Rectal smooth muscle tissue (tissue), 1 donor: ENCODE measurements at regions not wholly inside any gene's neighbourhood (a gene's known extent, or its start where the extent isn't known, plus 50 kb on each side); places are given as distances from the start of the nearest gene placed in this dataset.

Source experiments
- H3K27ac ChIP-seq: one replicate; pipeline ENCODE4 v1.7.0; 2013; ENCODE audit warnings: low read depth, low read length, inconsistent platforms
- H3K27me3 ChIP-seq: one replicate; pipeline ENCODE4 v1.7.0; 2013; ENCODE audit warnings: low read length; ENCODE audit not compliant: control insufficient read depth, insufficient read depth
- H3K36me3 ChIP-seq: one replicate; pipeline ENCODE4 v1.7.0; 2013; ENCODE audit warnings: low read length; ENCODE audit not compliant: control insufficient read depth, insufficient read depth
- H3K4me1 ChIP-seq: one replicate; pipeline ENCODE4 v1.7.0; 2013; ENCODE audit warnings: low read length; ENCODE audit not compliant: control insufficient read depth, insufficient read depth
- H3K4me3 ChIP-seq: one replicate; pipeline ENCODE4 v1.7.0; 2013; ENCODE audit warnings: low read length
- H3K9ac ChIP-seq: one replicate; pipeline ENCODE4 v1.7.0; 2013; ENCODE audit warnings: low read length

DNA sequence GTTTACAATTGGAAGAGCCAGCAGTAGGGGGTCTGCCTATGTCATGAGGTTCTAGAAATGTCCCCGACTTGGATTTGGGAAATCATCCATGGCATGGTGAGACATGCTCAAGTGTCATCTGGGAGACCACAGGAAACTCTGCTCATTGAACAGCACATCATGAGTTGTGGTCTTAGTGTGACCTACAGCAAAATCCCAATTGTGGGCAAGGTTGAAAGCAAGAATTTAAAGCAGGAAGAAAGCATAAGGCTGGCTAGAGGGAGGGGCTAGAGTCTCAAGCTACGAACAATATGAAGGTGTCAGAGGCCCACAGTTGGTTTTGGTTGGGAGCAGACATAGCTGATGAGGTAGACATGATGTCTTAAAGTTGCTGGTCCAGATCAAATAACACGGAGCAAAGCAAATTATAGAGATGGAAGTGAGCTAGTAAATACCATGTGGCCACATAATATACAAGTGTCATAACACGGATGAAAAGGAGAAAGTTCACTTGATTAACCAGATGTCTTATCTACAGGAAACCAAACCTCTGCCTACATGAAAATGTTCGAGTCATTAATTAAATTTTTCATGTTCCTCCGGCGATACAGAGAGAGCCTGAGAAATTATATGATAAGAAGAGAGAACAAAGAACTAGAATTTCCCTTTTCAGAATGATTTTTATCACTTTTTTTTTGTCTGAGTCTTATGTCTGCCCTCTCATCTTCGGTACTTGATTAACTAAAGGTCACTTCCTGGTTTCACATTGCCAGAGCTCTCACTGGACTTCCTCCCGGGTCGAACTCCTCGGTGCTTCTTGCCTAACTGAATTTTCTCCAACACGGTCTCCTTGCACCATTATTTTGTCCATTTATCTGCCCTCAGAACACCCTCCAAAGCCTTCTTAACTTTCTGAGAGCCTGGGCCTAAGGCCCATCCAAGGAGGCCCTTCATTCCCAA is 67.5 kb upstream of the DUSP10 start:
- Histone ChIP-seq H3K4me3 (no peak overlapping the region), H3K27ac (no peak overlapping the region), H3K9ac (no peak overlapping the region), H3K36me3 (no peaks in the 10 kb centered on the region), H3K27me3 (no peaks in the 10 kb centered on the region), H3K4me1 (no peaks in the 10 kb centered on the region)

DNA sequence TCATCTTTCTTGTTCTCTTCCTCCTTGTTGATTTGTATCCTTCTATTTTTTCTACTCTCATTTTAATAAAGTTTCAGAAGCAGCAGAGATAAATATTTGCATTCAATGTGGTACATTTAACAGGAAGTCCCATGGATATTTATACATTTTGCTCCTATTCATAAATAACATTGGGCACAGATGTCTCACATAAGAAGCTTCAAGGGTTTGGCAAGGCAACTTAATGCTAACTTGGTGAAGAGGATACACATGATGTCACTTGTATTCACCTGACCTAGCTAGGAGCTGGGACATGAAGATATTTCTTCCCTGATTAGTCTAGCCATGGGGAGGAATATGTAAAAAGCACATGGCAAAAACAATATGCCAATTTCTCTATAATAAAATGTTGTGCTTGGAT is 65.1 kb upstream of the DUSP10 start:
- Histone ChIP-seq H3K4me1 (no peaks in the 10 kb centered on the region), H3K27ac (no peak overlapping the region), H3K4me3 (no peak overlapping the region), H3K27me3 (no peaks in the 10 kb centered on the region), H3K9ac (no peak overlapping the region), H3K36me3 (no peaks in the 10 kb centered on the region)

DNA sequence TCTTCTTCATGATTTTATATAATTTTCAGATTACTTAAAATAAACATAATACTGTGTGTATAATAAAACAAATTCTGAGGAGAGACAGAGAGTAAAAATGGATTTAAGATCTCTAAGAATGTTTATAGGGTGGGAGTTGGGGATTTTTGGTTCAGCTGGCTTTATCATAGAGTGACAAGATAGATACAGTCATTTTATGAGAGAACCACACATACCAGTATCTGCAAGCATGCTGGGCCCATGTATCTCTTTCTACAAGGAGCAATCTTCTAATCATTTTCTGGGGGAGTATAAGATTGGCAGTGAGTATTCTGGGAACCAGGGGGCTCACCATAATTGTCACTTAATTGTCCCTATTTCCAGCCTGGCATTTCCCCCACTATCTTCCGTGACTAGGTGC is 64.3 kb upstream of the DUSP10 start:
- Histone ChIP-seq H3K27me3 (no peaks in the 10 kb centered on the region), H3K27ac (no peak overlapping the region), H3K9ac (no peak overlapping the region), H3K4me1 (no peaks in the 10 kb centered on the region), H3K4me3 (no peak overlapping the region), H3K36me3 (no peaks in the 10 kb centered on the region)

DNA sequence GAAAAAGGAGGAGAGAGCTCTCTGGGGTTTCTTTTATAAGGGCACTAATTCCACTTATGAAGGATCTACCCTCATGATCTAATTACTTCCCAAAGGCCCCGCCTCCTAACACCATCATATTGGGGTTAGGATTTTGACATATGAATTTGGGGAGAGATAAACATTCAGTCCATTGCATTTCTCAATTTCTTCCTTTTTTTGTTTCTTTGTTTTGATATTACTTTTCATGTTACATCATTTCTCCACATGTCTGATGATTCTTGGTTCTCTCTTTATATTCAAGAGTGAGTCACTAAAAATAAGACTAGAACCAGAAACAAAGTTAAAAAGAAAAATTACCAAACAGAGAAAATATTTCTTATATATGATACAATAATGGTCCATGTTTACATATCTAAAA is 63.2 kb upstream of the DUSP10 start:
- H3K9ac ChIP-seq = no peak overlapping the region
- H3K27ac ChIP-seq = no peak overlapping the region
- H3K4me1 ChIP-seq = no peaks in the 10 kb centered on the region
- no peaks in the 10 kb centered on the region for H3K36me3 ChIP-seq
- H3K27me3 ChIP-seq = no peaks in the 10 kb centered on the region
- no peak overlapping the region for H3K4me3 ChIP-seq

- H3K4me3 ChIP-seq = no peak overlapping the region
- no peak overlapping the region for H3K27ac ChIP-seq
- no peaks in the 10 kb centered on the region for H3K4me1 ChIP-seq
- no peaks in the 10 kb centered on the region for H3K36me3 ChIP-seq
- H3K9ac ChIP-seq = no peak overlapping the region
- no peaks in the 10 kb centered on the region for H3K27me3 ChIP-seq
Observed at GRCh38 chr1:221804303-221804702, 62.4 kb upstream of the DUSP10 start.

- Histone ChIP-seq H3K36me3 (no peaks in the 10 kb centered on the region), H3K9ac (no peak overlapping the region), H3K27ac (no peak overlapping the region), H3K27me3 (no peaks in the 10 kb centered on the region), H3K4me3 (no peak overlapping the region), H3K4me1 (no peaks in the 10 kb centered on the region)
Observed at GRCh38 chr1:221801773-221802516, 60.1 kb upstream of the DUSP10 start.

- no peaks in the 10 kb centered on the region for H3K27me3 ChIP-seq
- no peak overlapping the region for H3K27ac ChIP-seq
- H3K9ac ChIP-seq = no peak overlapping the region
- no peaks in the 10 kb centered on the region for H3K4me1 ChIP-seq
- no peak overlapping the region for H3K4me3 ChIP-seq
- no peaks in the 10 kb centered on the region for H3K36me3 ChIP-seq
Observed at GRCh38 chr1:221801251-221801661, 59.4 kb upstream of the DUSP10 start.

DNA sequence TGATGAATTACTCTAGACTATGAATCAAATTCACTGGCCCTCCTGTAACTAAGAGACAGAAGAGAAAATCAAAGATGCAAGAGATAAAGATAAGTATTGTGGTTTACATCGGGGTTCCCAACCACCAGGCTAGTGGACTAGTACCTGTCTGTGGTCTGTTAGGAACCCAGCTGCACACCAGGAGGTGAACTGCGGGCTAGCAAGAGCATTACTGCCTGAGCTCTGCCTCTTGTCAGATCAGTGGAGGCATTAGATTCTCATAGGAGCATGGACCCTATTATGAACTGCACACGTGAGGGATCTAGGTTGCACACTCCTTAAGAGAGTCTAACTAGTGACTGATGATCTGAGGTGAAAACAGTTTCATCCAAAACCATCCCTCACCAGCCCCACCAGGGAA is 58.9 kb upstream of the DUSP10 start:
- Histone ChIP-seq H3K36me3 (no peaks in the 10 kb centered on the region), H3K27me3 (no peaks in the 10 kb centered on the region), H3K27ac (no peak overlapping the region), H3K9ac (no peak overlapping the region), H3K4me3 (no peak overlapping the region), H3K4me1 (no peaks in the 10 kb centered on the region)

DNA sequence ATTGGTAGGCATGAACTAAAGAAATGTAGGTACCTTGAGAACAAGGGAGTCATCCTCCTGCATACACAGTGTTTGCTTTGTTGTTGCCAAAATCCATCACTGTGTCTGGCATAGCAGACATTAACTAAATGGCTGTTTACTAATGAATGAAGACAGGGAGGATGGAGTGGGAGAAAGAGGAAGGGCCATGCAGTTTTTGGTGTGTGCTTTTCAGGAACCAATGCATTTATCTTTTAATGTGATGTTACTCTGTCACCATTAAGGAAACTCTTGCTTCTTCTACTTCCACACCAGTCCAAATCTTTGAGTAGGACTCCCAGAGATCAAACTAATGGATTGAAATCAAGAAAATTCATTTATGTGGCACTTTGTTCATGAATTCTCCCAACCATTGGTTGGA is 55.6 kb upstream of the DUSP10 start:
- no peak overlapping the region for H3K4me3 ChIP-seq
- no peaks in the 10 kb centered on the region for H3K4me1 ChIP-seq
- no peaks in the 10 kb centered on the region for H3K36me3 ChIP-seq
- no peak overlapping the region for H3K9ac ChIP-seq
- no peak overlapping the region for H3K27ac ChIP-seq
- no peaks in the 10 kb centered on the region for H3K27me3 ChIP-seq

- Histone ChIP-seq H3K27ac (no peak overlapping the region), H3K36me3 (no peaks in the 10 kb centered on the region), H3K4me3 (no peak overlapping the region), H3K9ac (no peak overlapping the region), H3K4me1 (no peaks in the 10 kb centered on the region), H3K27me3 (no peaks in the 10 kb centered on the region)
Observed at GRCh38 chr1:221796700-221797099, 54.8 kb upstream of the DUSP10 start.

DNA sequence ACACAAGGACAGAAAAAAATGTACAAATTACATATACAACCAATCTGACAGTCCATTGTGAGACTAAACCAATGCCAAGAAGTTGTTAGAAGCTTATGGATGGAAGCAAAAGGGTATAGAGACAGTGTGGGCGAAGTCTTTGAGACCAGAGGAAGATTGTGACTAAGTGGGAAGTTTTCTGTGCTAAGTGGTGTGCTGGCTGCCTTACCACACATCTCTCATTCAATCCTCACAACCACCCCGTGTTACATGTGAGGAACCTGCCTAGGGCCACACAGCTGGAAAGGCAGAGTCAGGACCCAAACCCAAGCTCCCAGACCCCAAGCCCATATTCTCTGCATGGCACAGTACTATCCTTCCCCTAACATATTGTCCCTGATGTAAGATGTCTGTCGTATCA is 53.5 kb upstream of the DUSP10 start:
- Histone ChIP-seq H3K36me3 (no peaks in the 10 kb centered on the region), H3K4me1 (no peaks in the 10 kb centered on the region), H3K4me3 (no peak overlapping the region), H3K9ac (no peak overlapping the region), H3K27ac (no peak overlapping the region), H3K27me3 (no peaks in the 10 kb centered on the region)

DNA sequence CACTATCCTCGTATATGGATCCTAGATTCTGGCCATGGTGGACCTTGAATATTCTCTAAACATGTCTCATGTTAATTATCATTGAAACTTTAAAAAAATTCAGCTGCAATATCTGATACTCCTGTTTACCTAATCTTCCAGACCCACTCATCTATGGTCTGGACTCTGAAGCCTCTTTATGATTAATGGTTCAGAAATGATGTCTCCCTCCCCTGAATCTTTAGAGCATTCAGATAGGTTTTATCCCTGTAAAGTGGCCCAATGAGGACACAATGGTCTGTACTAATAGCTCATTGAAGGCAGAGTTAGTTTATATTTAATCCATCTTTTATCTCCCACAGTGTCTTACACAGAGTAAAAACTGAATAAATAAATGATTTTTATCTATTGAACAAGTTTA is 53.0 kb upstream of the DUSP10 start:
- Histone ChIP-seq H3K36me3 (no peaks in the 10 kb centered on the region), H3K27ac (no peak overlapping the region), H3K27me3 (no peaks in the 10 kb centered on the region), H3K4me3 (no peak overlapping the region), H3K9ac (no peak overlapping the region), H3K4me1 (no peaks in the 10 kb centered on the region)
